Lung microvascular endothelial cell (primary cell): ENCODE measurements at regions not wholly inside any gene's neighbourhood (a gene's known extent, or its start where the extent isn't known, plus 50 kb on each side); places are given as distances from the start of the nearest gene placed in this dataset.

Experiments used
- DNase-seq, 2 donors: peaks; one replicate each; pipeline versions ENCODE4 v3.0.0 to v3.0.0-alpha.2; 2010; ENCODE audit warnings: low read depth in 2 of 2

DNA sequence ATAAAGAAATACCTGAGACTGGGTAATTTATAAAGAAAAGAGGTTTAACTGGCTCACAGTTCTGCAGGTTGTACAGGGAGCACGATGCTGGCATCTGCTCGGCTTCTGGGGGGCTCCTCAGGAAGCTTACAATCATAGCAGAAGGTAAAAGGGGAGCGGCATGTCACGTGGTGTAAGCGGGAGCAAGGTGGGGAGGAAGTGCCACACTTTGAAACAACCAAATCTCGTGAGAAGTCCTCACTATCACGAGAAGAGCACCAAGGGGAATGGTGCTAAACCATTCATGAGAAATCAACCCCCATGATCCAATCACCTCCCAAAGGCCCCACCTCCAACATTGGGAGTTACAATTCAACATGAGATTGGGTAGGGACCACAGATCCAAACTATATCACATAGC, 67.7 kb downstream of the AKR1B1 start:
- DNase-seq, result no peak

DNA sequence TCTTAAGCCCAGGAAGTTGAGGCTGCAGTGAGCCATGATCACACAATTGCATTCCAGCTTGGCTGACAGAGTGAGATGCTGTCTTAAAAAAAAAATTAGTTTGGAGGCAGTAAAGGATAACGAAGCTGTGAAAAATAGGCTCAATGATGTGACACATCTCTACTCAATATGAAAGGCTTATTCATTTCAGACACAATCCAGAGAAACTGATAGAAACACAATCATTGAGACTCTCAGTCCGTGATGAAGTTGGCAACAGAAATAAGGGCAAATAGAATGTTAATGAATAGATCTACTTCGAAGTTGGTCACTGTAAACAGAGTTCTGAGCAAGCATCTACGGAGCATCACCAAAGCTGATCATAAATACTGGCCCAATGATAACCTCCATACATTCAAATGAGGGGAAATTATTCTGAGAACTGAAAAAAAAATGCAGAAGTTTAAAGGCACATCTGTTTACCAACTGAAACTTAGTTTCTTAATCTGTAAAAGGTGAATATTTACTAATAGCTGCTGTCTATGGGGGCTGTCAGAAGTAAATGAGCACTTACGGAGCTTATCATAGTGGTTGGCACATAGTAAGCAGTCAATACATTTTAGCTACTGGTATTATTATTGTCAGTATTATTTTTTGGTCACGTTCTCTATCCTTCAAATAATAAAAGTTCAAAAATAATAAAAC, 70.4 kb downstream of the AKR1B1 start:
- DNase-seq, result no peak

DNA sequence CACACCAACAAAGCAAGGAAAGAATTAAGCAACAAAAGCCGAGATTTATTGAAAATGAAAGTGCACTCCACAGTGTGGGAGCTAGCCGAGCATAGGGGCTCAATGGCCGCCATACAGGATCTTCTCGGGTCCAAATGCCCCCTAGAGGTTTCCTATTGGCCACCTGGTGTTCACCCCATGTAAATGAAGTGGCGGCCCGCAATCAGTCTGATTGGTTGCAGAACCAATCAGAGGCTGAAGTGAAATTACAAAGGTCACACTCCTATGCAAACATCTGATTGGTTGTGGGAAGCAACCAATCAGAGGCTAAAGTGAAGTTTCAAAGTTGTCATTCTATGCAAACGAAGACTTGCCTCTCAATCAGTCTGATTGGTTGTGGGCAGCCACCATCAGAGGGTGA, 61.8 kb upstream of the SLC35B4 start:
- DNase-seq, result no peak

DNA sequence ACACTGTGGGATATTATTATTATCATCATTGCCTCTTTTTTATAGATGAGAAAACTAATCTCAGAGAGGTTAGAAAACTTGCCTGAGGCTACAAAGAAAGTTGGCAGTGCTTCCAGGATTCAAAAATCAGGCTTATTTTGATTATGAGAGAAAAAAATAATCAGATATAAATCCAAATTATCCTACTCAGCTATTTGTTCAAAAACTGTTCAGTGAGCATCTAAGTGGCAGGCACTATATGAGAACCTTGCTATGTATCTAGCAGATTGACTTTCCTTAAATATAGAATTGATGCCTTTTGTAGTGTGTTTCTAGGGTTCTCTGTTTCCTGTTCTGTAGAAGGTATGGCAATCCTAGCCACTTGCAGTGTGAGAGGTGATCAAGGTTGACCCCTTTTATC, 60.0 kb upstream of the SLC35B4 start:
- no peak for DNase-seq

DNA sequence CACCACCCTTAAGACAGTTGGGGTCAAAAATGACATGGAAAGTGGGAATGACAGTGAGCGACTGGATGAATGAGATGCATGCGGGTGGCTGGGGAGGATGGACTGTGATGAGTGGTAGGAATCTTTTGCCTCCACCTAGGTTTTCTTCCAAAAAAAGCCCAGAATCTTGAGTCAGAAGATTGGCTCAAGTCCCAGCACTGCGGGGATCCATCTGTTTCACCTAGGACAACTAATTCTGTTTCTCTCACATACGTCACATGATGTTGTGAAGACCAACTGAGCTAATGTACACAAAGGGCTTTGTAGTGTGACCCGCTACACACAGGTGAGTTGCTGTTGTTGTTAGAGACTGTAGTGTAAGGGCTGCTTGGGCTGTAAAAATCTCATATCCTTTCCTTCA, 58.5 kb upstream of the SLC35B4 start:
- no peak for DNase-seq

DNA sequence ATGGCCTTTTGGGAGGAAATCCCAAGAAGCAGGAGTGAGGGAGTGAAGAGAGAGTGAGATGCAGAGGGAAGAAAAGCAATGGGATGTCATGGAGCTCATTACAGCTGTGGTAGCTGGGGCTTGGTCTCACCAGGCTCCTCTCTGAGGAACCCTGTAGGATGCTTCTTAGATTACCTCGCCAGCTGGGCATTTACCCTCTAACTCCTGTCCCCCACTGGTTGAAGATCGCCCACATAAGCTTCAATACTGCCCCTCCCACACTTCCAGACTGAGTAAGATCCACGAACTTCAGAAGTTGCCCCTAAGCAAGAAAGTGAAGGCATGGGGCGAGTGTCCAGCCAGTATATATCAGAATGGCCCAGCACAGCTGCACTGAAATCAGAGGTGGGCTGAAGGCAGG, 58.1 kb upstream of the SLC35B4 start:
- no peak for DNase-seq

DNA sequence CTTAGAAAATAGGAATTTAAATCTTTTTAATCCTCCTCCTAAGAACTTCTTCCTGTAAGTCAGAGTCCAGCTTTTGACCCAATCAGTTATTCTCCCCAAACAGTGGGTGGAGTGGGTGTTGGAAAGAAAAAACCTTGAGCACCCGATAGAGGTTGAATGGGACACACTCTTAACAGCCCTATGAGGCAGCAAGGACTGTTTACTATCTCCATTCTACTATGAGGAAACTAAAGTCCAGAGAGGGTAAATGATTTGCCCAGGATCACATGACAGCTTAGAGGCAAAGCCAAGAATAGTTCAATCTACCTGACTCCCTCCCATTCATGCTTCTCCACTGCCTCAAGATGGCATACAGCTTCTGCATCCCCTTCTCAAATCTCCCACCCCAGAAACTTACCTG, 57.6 kb upstream of the SLC35B4 start:
- no peak for DNase-seq

DNA sequence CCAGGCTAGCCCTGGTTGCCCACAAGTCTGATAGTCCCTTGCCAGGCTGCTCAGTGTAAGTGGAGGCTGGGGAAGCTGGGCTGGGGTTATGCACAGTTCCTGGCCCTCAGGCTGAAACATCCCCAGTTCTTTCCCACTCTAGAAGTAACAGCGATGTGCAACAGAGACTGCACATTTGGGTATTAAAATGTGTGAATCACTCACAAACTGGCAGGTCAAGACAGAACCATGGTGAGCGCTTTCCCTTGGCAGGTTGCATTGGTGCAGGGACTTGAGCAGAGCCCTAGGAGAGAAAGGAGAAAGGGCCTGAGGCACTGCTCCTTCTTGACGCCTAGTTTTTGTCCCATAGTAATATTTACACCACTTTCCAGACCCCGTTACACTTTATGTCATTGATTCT, 56.1 kb upstream of the SLC35B4 start:
- DNase-seq, result no peak

DNA sequence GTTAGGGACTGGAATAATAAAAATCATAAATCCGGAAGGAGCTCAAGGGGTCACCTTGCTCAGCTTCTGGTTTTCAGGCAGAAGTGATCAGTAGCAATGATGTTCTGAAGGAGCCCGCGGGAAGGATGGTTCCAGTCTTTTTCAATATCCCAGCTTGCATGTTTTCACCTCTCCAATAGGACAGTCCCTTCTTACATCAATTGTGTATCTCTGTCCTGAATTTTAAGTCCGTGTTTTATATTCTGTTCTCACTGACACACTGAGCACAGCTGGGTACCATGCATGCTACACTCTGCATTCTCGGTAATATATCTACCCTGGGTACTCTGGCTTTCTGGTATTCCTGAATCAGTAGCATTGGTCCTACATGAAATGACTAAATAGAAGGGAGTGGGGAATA, 55.2 kb upstream of the SLC35B4 start:
- DNase-seq, result no peak

DNA sequence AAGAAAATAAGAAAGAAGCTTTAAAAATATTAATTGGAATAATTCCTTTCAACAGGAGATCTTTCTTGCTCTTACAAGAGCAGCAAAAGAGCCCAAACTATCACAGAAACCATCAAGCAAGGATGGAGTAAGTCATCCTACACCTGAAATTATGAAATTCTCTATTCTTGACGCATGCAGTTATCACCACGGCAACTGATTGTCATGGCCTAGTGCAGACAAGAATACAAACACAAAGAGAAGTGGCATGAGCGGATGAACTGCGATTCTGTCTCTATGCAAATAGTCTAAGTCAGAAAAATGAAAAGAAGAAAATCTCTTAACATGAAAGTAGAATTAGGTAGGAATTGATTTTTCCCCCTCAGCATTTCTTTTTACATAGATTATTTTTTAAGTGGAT, 54.8 kb upstream of the SLC35B4 start:
- DNase-seq, result no peak

DNA sequence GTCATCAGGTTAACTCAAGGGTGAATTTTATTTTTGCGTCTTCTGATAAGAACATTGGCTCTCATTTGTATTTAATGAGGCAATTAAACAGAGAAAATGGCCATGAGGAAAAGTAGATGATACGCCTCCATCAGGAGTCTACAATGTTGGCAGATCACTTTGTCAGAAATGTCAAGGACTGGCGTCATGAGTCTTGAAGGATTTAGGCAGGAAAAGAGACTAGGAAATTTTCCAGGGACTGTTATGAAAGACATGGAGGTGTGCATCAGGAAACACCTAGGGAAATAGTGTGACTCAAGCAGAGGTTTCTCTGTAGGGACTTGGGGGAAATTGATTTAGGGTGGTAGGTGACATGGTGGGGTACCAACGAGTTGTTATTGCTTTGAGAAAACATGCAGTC, 53.4 kb upstream of the SLC35B4 start:
- DNase-seq, result no peak

DNA sequence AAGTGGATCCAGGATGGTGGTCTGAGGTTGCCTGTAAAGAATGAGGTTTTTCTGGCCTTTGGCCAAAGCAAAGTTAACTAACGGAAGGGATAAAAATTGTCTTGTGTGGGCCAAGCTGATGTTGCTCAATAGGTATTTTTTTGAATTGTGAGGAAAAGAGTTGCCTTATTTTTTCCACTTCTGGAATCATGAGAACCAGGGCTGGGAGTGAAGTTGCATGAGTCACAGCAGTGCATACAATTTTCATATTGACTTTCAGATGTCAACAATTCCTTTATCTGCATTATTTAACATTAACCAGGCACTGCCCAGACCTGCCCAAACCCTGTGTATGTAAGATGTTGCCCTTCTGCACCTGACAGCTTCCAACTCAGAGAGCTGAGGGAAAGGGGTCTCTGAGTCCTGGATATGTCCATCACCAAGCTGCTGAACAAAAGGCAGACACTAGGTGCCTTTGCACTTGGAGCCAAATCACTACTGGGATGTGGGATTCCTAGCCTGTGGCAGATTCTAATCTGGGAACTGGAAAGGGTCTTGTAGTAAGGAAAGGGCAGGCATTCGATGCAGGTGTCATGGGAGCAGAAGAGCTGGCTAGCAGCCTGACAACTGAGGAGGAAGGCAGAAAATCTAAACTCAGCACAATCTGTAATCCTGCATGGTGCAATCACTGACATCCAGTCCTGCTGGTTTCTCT, 52.3 kb upstream of the SLC35B4 start:
- peak; percentile 85 to 87 for DNase-seq

DNA sequence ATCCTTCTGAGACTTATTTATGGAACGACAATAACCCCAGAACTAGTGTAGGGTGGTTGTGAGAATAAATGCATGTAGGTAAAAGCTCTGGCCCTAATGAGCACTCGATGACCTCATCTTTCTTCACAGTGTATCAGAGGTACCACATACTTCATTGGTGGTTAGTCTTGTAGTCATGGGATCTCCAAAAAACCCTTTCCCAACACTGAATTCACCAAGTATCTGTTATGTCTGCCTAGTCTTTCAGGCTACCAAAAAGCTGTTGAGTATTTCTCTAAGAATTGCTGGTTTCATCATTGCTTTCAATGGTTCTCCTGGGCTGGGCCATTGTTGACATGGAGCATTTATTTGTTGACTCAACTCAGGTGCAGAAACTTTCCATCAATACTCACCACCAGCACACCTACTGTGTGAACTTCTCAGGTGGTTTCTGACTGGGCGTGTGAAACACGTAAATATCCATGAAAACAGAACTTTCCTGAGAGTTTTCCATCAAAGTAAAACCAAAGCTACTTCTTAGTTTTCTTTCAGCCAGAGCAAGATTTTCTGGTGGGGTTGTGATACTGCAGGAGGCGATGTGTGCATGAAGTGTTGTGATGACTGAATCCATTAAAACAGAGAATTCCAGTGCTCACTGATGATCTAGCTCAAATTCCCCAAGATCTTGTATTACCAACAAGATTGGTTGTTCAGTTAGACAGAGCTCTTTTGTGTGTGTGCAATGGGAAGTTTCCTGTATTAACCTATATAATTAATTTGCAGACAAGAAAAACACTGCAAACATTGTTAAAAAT, 51.4 kb upstream of the SLC35B4 start:
- DNase-seq, result peak in 1 of 2 donors; percentile 13
